ENCODE measurements at regions not wholly inside any gene's neighbourhood (a gene's known extent, or its start where the extent isn't known, plus 50 kb on each side); places are given as distances from the start of the nearest gene placed in this dataset.

DNA sequence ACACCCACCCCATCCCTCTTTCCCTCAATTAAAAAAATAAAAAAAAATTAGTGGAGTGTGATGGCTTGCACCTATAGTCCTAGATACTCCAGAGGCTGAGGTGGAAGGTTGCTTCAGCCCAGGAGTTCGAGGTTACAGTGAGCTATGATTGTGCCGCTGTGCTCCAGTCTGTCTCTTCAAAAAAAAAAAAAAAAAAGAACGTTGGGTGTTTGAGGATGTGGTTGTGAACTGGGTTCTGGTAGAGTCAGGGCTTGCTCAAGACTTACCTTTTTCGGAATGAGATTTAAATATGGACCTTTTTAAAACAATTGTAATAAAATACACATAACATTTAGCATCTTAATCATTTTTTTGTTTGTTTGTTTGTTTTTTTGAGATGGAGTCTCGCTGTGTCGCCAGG, 211.9 kb downstream of the OR2B2 start:
- no peak for TF ChIP-seq POLR2A (IDR thresholded peaks at IDR 0.05; ENCODE audit: extremely low read depth, insufficient read length)
- TF ChIP-seq CTCF (IDR thresholded peaks at IDR 0.05; ENCODE audit: low read depth, low read length): no peak

Measured in NB4 (cell line).